GM23338 (cell line): ENCODE measurements at regions not wholly inside any gene's neighbourhood (a gene's known extent, or its start where the extent isn't known, plus 50 kb on each side); places are given as distances from the start of the nearest gene placed in this dataset.

Experiments used
- CREB1 ChIP-seq: fragments of 250-450 bp; sonication (Bioruptor Pico); IDR thresholded peaks from 2 replicates; pipeline ENCODE4 v1.5.0; 2020; ENCODE audit warnings: low read depth, mild to moderate bottlenecking, moderate library complexity
- EZH2 ChIP-seq: fragments of 200-600 bp; sonication (generic); IDR thresholded peaks from one replicate; pipeline ENCODE4 v1.8.0; 2017; ENCODE audit warnings: antibody characterized with exemption, mild to moderate bottlenecking, low read depth; ENCODE audit not compliant: unreplicated experiment
- EZH2phosphoT487 ChIP-seq: fragments of 200-600 bp; sonication (generic); IDR thresholded peaks from one replicate; pipeline ENCODE4 v1.8.1; 2018; ENCODE audit warnings: antibody characterized with exemption; ENCODE audit not compliant: unreplicated experiment
- JUNB ChIP-seq: IDR thresholded peaks from one replicate; pipeline ENCODE4 v1.6.1; 2016; ENCODE audit warnings: antibody characterized with exemption; ENCODE audit not compliant: unreplicated experiment
- POLR2AphosphoS5 ChIP-seq: IDR thresholded peaks from 2 replicates; pipeline ENCODE4 v1.6.1; 2016; ENCODE audit warnings: antibody characterized with exemption, low read depth
- TF ChIP-seq, protein P1 (sequence below), 2 experiments: fragments of 200-600 bp in 1 of 2; sonication (generic) in 1 of 2; conservative IDR thresholded peaks; 2 replicates each; pipeline versions ENCODE4 v1.5.1 to v1.6.1; 2016 to 2017; ENCODE audit warnings: antibody characterized with exemption in 2 of 2, low read depth in 2 of 2, mild to moderate bottlenecking in 2 of 2, moderate library complexity in 1 of 2
- TF ChIP-seq, protein P2 (sequence below): IDR thresholded peaks from 2 replicates; pipeline ENCODE4 v1.6.1; 2016; ENCODE audit warnings: antibody characterized with exemption
- TF ChIP-seq, protein P3 (sequence below): IDR thresholded peaks from one replicate; pipeline ENCODE4 v1.6.1; 2018; ENCODE audit warnings: antibody characterized with exemption; ENCODE audit not compliant: unreplicated experiment
- TF ChIP-seq, protein P4 (sequence below): fragments of 250-450 bp; sonication (Bioruptor Pico); IDR thresholded peaks from 2 replicates; pipeline ENCODE4 v1.5.0; 2020; ENCODE audit warnings: mild to moderate bottlenecking, moderate library complexity

DNA sequence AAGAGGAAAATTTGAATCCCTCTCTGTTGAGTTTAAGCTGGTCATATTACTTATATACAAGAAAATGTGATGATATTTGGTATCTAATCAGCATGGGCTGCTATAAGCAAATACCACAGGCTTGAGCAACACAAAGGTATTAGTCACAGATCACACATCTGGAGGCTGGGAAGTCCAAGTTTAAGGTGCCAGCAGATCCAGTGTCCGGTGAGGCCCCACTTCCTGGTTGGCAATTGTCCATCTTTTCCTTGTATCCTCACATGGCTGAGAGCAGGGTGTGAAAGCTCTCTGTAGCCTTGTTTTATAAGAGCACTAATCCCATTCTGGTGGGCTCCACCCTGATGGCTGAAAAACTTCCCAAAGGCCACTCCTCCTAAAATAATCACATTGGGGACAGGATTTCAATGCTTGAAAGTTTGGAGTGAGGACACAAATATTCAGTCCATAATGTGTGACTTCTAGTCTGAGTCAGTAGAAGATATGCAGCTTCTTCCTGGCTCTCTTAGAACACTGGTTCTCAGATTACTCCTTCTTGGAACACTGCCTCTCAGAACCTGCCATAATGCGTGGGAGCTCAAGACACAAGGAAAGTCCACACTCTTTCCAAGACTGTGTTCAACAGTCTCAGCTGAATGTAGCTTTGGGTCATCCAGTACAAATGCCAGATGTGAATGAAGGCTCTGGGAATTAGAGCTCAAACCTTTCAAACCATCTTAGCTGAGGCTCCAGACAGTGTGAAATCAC lies 124.1 kb downstream of the PRDM9 start:
- TF ChIP-seq, protein P1, sequence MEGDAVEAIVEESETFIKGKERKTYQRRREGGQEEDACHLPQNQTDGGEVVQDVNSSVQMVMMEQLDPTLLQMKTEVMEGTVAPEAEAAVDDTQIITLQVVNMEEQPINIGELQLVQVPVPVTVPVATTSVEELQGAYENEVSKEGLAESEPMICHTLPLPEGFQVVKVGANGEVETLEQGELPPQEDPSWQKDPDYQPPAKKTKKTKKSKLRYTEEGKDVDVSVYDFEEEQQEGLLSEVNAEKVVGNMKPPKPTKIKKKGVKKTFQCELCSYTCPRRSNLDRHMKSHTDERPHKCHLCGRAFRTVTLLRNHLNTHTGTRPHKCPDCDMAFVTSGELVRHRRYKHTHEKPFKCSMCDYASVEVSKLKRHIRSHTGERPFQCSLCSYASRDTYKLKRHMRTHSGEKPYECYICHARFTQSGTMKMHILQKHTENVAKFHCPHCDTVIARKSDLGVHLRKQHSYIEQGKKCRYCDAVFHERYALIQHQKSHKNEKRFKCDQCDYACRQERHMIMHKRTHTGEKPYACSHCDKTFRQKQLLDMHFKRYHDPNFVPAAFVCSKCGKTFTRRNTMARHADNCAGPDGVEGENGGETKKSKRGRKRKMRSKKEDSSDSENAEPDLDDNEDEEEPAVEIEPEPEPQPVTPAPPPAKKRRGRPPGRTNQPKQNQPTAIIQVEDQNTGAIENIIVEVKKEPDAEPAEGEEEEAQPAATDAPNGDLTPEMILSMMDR (conservative IDR thresholded peaks at IDR 0.05; ENCODE audit: low read depth in 2 of 2): no peak
- TF ChIP-seq EZH2phosphoT487: no peak
- TF ChIP-seq, protein P2, sequence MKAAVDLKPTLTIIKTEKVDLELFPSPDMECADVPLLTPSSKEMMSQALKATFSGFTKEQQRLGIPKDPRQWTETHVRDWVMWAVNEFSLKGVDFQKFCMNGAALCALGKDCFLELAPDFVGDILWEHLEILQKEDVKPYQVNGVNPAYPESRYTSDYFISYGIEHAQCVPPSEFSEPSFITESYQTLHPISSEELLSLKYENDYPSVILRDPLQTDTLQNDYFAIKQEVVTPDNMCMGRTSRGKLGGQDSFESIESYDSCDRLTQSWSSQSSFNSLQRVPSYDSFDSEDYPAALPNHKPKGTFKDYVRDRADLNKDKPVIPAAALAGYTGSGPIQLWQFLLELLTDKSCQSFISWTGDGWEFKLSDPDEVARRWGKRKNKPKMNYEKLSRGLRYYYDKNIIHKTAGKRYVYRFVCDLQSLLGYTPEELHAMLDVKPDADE: no peak
- TF ChIP-seq EZH2: no peak
- no peak for TF ChIP-seq CREB1
- no peak for TF ChIP-seq POLR2AphosphoS5
- TF ChIP-seq, protein P3, sequence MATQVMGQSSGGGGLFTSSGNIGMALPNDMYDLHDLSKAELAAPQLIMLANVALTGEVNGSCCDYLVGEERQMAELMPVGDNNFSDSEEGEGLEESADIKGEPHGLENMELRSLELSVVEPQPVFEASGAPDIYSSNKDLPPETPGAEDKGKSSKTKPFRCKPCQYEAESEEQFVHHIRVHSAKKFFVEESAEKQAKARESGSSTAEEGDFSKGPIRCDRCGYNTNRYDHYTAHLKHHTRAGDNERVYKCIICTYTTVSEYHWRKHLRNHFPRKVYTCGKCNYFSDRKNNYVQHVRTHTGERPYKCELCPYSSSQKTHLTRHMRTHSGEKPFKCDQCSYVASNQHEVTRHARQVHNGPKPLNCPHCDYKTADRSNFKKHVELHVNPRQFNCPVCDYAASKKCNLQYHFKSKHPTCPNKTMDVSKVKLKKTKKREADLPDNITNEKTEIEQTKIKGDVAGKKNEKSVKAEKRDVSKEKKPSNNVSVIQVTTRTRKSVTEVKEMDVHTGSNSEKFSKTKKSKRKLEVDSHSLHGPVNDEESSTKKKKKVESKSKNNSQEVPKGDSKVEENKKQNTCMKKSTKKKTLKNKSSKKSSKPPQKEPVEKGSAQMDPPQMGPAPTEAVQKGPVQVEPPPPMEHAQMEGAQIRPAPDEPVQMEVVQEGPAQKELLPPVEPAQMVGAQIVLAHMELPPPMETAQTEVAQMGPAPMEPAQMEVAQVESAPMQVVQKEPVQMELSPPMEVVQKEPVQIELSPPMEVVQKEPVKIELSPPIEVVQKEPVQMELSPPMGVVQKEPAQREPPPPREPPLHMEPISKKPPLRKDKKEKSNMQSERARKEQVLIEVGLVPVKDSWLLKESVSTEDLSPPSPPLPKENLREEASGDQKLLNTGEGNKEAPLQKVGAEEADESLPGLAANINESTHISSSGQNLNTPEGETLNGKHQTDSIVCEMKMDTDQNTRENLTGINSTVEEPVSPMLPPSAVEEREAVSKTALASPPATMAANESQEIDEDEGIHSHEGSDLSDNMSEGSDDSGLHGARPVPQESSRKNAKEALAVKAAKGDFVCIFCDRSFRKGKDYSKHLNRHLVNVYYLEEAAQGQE: no peak
- TF ChIP-seq, protein P4, sequence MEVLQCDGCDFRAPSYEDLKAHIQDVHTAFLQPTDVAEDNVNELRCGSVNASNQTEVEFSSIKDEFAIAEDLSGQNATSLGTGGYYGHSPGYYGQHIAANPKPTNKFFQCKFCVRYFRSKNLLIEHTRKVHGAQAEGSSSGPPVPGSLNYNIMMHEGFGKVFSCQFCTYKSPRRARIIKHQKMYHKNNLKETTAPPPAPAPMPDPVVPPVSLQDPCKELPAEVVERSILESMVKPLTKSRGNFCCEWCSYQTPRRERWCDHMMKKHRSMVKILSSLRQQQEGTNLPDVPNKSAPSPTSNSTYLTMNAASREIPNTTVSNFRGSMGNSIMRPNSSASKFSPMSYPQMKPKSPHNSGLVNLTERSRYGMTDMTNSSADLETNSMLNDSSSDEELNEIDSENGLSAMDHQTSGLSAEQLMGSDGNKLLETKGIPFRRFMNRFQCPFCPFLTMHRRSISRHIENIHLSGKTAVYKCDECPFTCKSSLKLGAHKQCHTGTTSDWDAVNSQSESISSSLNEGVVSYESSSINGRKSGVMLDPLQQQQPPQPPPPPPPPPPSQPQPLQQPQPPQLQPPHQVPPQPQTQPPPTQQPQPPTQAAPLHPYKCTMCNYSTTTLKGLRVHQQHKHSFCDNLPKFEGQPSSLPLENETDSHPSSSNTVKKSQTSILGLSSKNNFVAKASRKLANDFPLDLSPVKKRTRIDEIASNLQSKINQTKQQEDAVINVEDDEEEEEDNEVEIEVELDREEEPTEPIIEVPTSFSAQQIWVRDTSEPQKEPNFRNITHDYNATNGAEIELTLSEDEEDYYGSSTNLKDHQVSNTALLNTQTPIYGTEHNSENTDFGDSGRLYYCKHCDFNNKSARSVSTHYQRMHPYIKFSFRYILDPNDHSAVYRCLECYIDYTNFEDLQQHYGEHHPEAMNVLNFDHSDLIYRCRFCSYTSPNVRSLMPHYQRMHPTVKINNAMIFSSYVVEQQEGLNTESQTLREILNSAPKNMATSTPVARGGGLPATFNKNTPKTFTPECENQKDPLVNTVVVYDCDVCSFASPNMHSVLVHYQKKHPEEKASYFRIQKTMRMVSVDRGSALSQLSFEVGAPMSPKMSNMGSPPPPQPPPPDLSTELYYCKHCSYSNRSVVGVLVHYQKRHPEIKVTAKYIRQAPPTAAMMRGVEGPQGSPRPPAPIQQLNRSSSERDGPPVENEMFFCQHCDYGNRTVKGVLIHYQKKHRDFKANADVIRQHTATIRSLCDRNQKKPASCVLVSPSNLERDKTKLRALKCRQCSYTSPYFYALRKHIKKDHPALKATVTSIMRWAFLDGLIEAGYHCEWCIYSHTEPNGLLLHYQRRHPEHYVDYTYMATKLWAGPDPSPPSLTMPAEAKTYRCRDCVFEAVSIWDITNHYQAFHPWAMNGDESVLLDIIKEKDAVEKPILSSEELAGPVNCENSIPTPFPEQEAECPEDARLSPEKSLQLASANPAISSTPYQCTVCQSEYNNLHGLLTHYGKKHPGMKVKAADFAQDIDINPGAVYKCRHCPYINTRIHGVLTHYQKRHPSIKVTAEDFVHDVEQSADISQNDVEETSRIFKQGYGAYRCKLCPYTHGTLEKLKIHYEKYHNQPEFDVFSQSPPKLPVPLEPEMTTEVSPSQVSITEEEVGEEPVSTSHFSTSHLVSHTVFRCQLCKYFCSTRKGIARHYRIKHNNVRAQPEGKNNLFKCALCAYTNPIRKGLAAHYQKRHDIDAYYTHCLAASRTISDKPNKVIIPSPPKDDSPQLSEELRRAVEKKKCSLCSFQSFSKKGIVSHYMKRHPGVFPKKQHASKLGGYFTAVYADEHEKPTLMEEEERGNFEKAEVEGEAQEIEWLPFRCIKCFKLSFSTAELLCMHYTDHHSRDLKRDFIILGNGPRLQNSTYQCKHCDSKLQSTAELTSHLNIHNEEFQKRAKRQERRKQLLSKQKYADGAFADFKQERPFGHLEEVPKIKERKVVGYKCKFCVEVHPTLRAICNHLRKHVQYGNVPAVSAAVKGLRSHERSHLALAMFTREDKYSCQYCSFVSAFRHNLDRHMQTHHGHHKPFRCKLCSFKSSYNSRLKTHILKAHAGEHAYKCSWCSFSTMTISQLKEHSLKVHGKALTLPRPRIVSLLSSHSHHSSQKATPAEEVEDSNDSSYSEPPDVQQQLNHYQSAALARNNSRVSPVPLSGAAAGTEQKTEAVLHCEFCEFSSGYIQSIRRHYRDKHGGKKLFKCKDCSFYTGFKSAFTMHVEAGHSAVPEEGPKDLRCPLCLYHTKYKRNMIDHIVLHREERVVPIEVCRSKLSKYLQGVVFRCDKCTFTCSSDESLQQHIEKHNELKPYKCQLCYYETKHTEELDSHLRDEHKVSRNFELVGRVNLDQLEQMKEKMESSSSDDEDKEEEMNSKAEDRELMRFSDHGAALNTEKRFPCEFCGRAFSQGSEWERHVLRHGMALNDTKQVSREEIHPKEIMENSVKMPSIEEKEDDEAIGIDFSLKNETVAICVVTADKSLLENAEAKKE (CRISPR knock-in tag): no peak
- no peak for TF ChIP-seq JUNB
